ENCODE measurements at regions not wholly inside any gene's neighbourhood (a gene's known extent, or its start where the extent isn't known, plus 50 kb on each side); places are given as distances from the start of the nearest gene placed in this dataset.
"Not testable (repeated sequence)": the region's sequence is repeated elsewhere in the genome, so short reads cannot be mapped to it uniquely, and the experiment has no call there.

DNA sequence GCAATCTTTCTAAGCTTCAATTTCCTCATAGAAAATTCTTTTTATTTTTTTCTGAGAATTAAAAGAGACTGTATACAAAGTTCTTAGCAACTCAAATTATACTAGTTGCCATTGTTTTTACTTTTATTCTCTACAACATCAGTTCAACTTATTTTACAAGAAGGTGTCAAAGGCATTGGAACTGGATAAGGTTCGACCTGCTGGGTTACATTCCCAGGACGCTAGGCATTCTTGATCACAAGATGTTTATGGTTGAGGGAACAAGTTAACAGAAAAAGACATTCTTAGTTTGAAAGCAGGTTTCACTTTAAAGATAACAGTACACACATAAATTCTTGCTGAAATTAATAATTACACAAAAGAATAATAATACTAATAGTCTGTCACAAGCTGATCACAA is 163.5 kb upstream of the SNX2 start:
- Histone ChIP-seq H3K9me3 (no peaks in the 10 kb centered on the region), H3K27me3 (ENCODE audit: low read depth) (no peaks in the 10 kb centered on the region), H3K4me1 (no peaks in the 10 kb centered on the region), H3K36me3 (no peaks in the 10 kb centered on the region), H3K4me3 (no peak overlapping the region), H3K27ac (no peak overlapping the region)
- ATAC-seq (no peak), DNase-seq (no peak)
- intact Hi-C loops (cut with DNase I), result no loop called here
- TF ChIP-seq, protein P1, sequence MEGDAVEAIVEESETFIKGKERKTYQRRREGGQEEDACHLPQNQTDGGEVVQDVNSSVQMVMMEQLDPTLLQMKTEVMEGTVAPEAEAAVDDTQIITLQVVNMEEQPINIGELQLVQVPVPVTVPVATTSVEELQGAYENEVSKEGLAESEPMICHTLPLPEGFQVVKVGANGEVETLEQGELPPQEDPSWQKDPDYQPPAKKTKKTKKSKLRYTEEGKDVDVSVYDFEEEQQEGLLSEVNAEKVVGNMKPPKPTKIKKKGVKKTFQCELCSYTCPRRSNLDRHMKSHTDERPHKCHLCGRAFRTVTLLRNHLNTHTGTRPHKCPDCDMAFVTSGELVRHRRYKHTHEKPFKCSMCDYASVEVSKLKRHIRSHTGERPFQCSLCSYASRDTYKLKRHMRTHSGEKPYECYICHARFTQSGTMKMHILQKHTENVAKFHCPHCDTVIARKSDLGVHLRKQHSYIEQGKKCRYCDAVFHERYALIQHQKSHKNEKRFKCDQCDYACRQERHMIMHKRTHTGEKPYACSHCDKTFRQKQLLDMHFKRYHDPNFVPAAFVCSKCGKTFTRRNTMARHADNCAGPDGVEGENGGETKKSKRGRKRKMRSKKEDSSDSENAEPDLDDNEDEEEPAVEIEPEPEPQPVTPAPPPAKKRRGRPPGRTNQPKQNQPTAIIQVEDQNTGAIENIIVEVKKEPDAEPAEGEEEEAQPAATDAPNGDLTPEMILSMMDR (IDR thresholded peaks at IDR 0.05), result no peak

DNA sequence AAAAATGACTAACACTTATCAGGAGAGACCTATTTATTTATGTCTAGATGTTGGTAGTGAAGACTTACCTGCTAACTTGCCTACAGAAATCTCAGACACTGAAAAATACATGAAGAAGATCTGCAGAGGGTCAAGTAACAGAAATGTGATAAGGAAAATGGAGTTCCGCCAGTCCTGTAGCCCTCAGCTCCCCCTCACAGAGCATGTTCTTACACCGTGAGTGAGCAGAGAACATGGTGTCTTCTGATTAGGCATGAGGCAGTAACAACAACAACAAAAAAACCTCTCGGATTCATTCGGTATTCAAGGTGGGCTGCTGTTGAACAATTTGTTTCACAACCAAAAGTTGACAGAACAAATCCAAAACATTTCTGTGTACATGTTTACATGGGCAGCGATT is 162.0 kb upstream of the SNX2 start:
- DNase-seq, result no peak
- Histone ChIP-seq H3K27me3 (ENCODE audit: low read depth) (no peaks in the 10 kb centered on the region), H3K4me1 (no peaks in the 10 kb centered on the region), H3K36me3 (no peaks in the 10 kb centered on the region), H3K4me3 (no peak overlapping the region), H3K9me3 (no peaks in the 10 kb centered on the region), H3K27ac (no peak overlapping the region)
- TF ChIP-seq, protein P1 (IDR thresholded peaks at IDR 0.05), result no peak
- no peak for ATAC-seq
- intact Hi-C loops (cut with DNase I), result no loop called here

DNA sequence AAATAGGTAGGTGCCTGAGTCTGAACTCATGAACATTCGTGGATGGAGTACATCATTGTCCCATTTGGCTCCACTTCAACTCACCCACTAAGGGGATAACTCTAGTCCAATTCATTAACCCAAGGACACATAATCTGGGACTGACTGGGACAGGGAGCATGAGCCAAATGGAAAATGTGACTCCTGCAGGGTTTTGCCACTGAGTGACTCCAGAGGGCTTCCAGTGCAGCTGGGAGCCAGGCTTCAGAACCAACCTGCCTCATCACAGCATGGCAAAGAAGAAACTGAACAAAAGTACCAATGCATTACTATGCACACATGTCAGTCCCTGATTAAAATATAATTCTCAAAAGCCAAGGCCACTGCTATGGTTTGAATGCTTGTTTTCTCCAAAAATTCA is 159.7 kb upstream of the SNX2 start:
- no peaks in the 10 kb centered on the region for H3K4me1 ChIP-seq
- intact Hi-C loops (cut with DNase I), result no loop called here
- H3K27ac ChIP-seq, result no peak overlapping the region
- no peak overlapping the region for H3K4me3 ChIP-seq
- DNase-seq (no peak), ATAC-seq (no peak)
- TF ChIP-seq, protein P1 (IDR thresholded peaks at IDR 0.05), result no peak
- H3K27me3 ChIP-seq (ENCODE audit: low read depth), result no peaks in the 10 kb centered on the region
- no peaks in the 10 kb centered on the region for H3K9me3 ChIP-seq
- H3K36me3 ChIP-seq, result no peaks in the 10 kb centered on the region

DNA sequence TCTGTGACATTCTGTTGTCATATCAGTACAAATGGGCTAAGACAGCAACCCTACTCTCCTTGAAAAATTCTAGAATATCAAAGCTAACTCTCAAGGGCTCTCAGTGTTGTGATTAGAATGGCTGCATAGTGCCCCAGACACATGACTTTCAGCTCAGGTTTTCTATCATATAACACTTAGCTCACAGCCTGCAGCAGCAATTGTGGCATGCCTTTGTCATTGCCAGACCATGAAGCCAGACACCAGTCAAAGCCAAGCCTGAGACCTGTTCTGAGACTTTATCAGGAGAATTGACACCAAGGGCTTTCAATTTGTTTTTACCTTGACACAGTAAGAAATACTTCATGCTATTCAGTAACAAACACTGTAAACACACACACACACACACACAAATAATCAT is 159.0 kb upstream of the SNX2 start:
- no peaks in the 10 kb centered on the region for H3K9me3 ChIP-seq
- intact Hi-C loops (cut with DNase I), result no loop called here
- ATAC-seq, result no peak

DNA sequence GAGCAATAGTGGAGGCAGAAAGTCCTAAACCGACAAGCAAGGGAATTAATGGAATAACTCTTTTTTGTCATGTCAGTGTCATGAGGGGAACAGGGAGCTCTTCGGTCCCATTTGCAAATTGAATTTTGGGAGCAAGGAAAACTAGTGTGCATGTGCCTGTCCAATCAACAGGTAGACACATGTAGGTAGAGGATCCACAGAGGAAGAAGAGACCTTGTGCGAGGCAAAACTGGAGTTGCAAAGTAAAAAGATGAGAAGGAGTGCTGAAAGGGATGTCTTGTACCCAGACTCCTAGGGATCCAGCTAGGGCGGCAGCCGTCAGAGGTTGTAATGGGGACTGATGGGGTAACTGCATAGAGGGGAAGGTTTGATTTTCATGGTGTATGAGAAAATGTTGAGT is 156.8 kb upstream of the SNX2 start:
- intact Hi-C loops (cut with DNase I); H3K9me3 ChIP-seq; H3K27me3 ChIP-seq (ENCODE audit: low read depth); DNase-seq; ATAC-seq; H3K27ac ChIP-seq; H3K4me1 ChIP-seq; H3K4me3 ChIP-seq; H3K36me3 ChIP-seq: not testable (repeated sequence)

More for the DNA sequence above, 159.0 kb upstream of the SNX2 start:
- Histone ChIP-seq H3K27ac (no peak overlapping the region), H3K4me3 (no peak overlapping the region), H3K27me3 (ENCODE audit: low read depth) (no peaks in the 10 kb centered on the region), H3K4me1 (no peaks in the 10 kb centered on the region), H3K36me3 (no peaks in the 10 kb centered on the region)
- TF ChIP-seq, protein P1 (IDR thresholded peaks at IDR 0.05), result no peak
- DNase-seq, result no peak

DNA sequence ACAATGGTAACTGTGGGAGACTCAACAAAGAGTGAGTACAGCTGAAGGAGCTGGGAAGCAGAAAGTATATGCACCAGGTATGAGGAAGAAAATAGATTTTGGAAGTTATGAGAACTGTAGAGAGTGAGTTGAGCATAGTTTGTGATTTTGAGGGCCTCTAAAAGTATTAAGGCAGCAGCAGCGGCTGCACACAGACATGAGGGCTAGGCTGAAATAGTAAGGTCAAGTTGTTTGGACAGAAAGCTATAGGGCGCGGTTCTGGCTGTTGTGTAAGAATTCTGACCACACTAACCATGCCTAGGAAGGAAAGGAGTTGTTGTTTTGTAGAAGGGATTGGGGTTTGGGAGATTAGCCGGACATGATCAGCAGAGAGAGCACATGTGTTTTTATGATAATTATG is 154.1 kb upstream of the SNX2 start:
- H3K4me1 ChIP-seq; H3K36me3 ChIP-seq; H3K9me3 ChIP-seq; DNase-seq; H3K27ac ChIP-seq; H3K4me3 ChIP-seq; H3K27me3 ChIP-seq (ENCODE audit: low read depth); ATAC-seq; intact Hi-C loops (cut with DNase I): not testable (repeated sequence)

DNA sequence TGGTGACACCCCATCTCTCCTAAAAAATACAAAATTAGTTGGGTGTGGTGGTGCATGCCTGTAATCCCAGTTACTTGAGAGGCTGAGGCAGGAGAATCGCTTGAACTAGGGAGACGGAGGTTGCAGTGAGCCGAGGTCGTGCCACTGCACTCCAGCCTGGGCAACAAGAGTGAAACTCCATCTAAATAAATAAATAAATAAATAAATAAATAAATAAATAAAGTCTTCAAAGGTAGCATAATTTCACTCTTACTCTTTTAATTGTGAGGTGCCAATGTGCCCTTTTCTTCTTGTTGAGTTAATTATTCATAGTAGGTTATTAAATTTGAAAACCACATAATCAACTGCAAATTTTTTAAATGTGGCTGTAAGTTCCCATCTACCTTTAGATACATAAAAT is 146.2 kb upstream of the SNX2 start:
- intact Hi-C loops (cut with DNase I); H3K27ac ChIP-seq; ATAC-seq; H3K27me3 ChIP-seq (ENCODE audit: low read depth); H3K36me3 ChIP-seq; DNase-seq; H3K4me3 ChIP-seq; H3K4me1 ChIP-seq; H3K9me3 ChIP-seq: not testable (repeated sequence)
